ENCODE measurements at regions not wholly inside any gene's neighbourhood (a gene's known extent, or its start where the extent isn't known, plus 50 kb on each side); places are given as distances from the start of the nearest gene placed in this dataset.

DNA sequence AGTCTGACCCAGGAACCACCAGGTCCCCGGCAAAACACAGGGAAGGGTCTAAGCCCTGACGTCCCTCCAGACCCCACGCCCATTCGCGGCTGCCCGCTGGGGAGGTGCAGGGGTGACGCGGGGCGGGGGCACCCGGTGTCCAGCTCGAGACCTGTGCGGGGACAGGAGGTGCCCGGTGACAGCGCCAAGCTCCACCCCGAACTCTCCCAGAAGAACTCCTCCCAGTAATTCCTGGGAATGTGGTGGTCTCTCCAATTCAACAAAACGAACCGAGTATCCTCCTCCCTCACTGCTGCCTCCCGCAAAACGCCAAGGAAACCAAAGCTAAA is 164.1 kb upstream of the PDE10A start:
- no peak for TF ChIP-seq KLF16 (tag by site-specific recombination; IDR thresholded peaks at IDR 0.05)
- no peak for TF ChIP-seq CTCF (tag by site-specific recombination; IDR thresholded peaks at IDR 0.05)
- TF ChIP-seq ZNF16 (tag by site-specific recombination; IDR thresholded peaks at IDR 0.05; ENCODE audit: low read depth) = no peak

Data from HEK293 (cell line).